Tibial artery (tissue), 4 donors: ENCODE measurements at regions not wholly inside any gene's neighbourhood (a gene's known extent, or its start where the extent isn't known, plus 50 kb on each side); places are given as distances from the start of the nearest gene placed in this dataset.

Experiments used
- DNase-seq, 2 donors: peaks; one replicate each; pipeline ENCODE4 v3.0.0-alpha.2; 2019
- H3K27ac ChIP-seq, 2 donors: fragments of 200-600 bp; sonication (generic) in 1 of 2; 1 replicate in 1 of 2; 2 replicates in 1 of 2; pipeline ENCODE4 v1.5.1; 2018 to 2019; ENCODE audit warnings: mild to moderate bottlenecking in 1 of 2
- H3K27me3 ChIP-seq, 2 donors: fragments of 200-600 bp; sonication (generic) in 1 of 2; one replicate each; pipeline versions ENCODE4 v1.5.1 to v1.6.0; 2016 to 2019
- H3K36me3 ChIP-seq, 3 donors: fragments of 200-600 bp; sonication (generic) in 2 of 3; one replicate each; pipeline ENCODE4 v1.5.1; 2016 to 2019; ENCODE audit warnings: mild to moderate bottlenecking in 2 of 3
- H3K4me1 ChIP-seq, 4 donors: fragments of 200-600 bp; sonication (generic) in 2 of 4; 1 replicate in 3 of 4; 2 replicates in 1 of 4; pipeline ENCODE4 v1.5.1; 2016 to 2019
- H3K4me3 ChIP-seq, 2 donors: fragments of 200-600 bp; sonication (generic) in 1 of 2; 1 replicate in 1 of 2; 2 replicates in 1 of 2; pipeline ENCODE4 v1.5.1; 2018 to 2019; ENCODE audit warnings: mild to moderate bottlenecking in 2 of 2
- H3K9me3 ChIP-seq, 3 donors: fragments of 200-600 bp; sonication (generic) in 1 of 3; one replicate each; pipeline ENCODE4 v1.5.1; 2016 to 2019
- CTCF ChIP-seq, 2 experiments: fragments of 200-600 bp in 1 of 2; fragments of 450-650 bp in 1 of 2; IDR thresholded peaks; one replicate each; pipeline ENCODE4 v1.5.1; 2017 to 2019; ENCODE audit warnings: antibody characterized with exemption in 2 of 2, mild to moderate bottlenecking in 1 of 2, moderate library complexity in 1 of 2
- intact Hi-C: fragments of 100-400 bp; cut with DNase I; formaldehyde crosslinking; loops from one replicate; pipeline ENCODE4 v1.15.0; 2023; ENCODE audit warnings: low total_unique reads

- Histone ChIP-seq H3K4me3 (no peak overlapping the region), H3K4me1 (no peaks in the 10 kb centered on the region), H3K36me3 (no peaks in the 10 kb centered on the region), H3K27me3 (no peaks in the 10 kb centered on the region), H3K27ac (no peak overlapping the region), H3K9me3 (no peaks in the 10 kb centered on the region)
- TF ChIP-seq CTCF (IDR thresholded peaks at IDR 0.05), result no peak
- intact Hi-C loops, result no loop called here
- DNase-seq, result no peak
Observed at GRCh38 chr20:39516964-39517363, 554.8 kb downstream of the DHX35 start.

- Histone ChIP-seq H3K36me3 (no peaks in the 10 kb centered on the region), H3K4me3 (no peak overlapping the region), H3K9me3 (no peaks in the 10 kb centered on the region), H3K27me3 (no peaks in the 10 kb centered on the region), H3K27ac (no peak overlapping the region), H3K4me1 (no peaks in the 10 kb centered on the region)
- intact Hi-C loops, result no loop called here
- DNase-seq, result no peak
- no peak for TF ChIP-seq CTCF (IDR thresholded peaks at IDR 0.05)
Observed at GRCh38 chr20:39504710-39505094, 542.6 kb downstream of the DHX35 start.

GRCh38 chr20:39503902-39504709 lies 542.0 kb downstream of the DHX35 start:
- H3K27me3 ChIP-seq, result no peaks in the 10 kb centered on the region
- H3K9me3 ChIP-seq, result no peaks in the 10 kb centered on the region
- intact Hi-C loops, result no loop called here
- H3K4me1 ChIP-seq, result no peaks in the 10 kb centered on the region
- no peak overlapping the region for H3K27ac ChIP-seq
- no peak overlapping the region for H3K4me3 ChIP-seq
- no peak for TF ChIP-seq CTCF (IDR thresholded peaks at IDR 0.05)
- no peaks in the 10 kb centered on the region for H3K36me3 ChIP-seq
- no peak for DNase-seq

- no peak for TF ChIP-seq CTCF (IDR thresholded peaks at IDR 0.05)
- DNase-seq, result no peak
- Histone ChIP-seq H3K27me3 (no peaks in the 10 kb centered on the region), H3K27ac (no peak overlapping the region), H3K4me3 (no peak overlapping the region), H3K36me3 (no peaks in the 10 kb centered on the region), H3K9me3 (peaks cover 0 to 2% (median 0%) of the 10 kb centered on the region in 3 donors), H3K4me1 (no peaks in the 10 kb centered on the region)
- intact Hi-C loops, result no loop called here
Observed at GRCh38 chr20:39492223-39492797, 530.2 kb downstream of the DHX35 start.

GRCh38 chr20:39491711-39492110 lies 529.6 kb downstream of the DHX35 start:
- Histone ChIP-seq H3K4me1 (no peaks in the 10 kb centered on the region), H3K27me3 (no peaks in the 10 kb centered on the region), H3K4me3 (no peak overlapping the region), H3K27ac (no peak overlapping the region), H3K9me3 (no peaks in the 10 kb centered on the region), H3K36me3 (no peaks in the 10 kb centered on the region)
- DNase-seq, result no peak
- TF ChIP-seq CTCF (IDR thresholded peaks at IDR 0.05), result no peak
- intact Hi-C loops, result no loop called here
